Ishikawa (cell line): ENCODE measurements at regions not wholly inside any gene's neighbourhood (a gene's known extent, or its start where the extent isn't known, plus 50 kb on each side); places are given as distances from the start of the nearest gene placed in this dataset.

Experiments used
- CEBPB ChIP-seq: IDR thresholded peaks from 2 replicates; pipeline ENCODE4 v1.6.1; 2012
- CREB1 ChIP-seq: IDR thresholded peaks from 2 replicates; pipeline ENCODE4 v1.6.1; 2012; ENCODE audit warnings: low read depth
- EGR1 ChIP-seq: IDR thresholded peaks from 2 replicates; pipeline ENCODE4 v1.6.1; 2012
- EP300 ChIP-seq: IDR thresholded peaks from 2 replicates; pipeline ENCODE4 v1.6.1; 2012; ENCODE audit warnings: borderline replicate concordance
- FOXM1 ChIP-seq: IDR thresholded peaks from 2 replicates; pipeline ENCODE4 v1.6.1; 2012; ENCODE audit warnings: low read depth, borderline replicate concordance
- NFIC ChIP-seq: IDR thresholded peaks from 2 replicates; pipeline ENCODE4 v1.6.1; 2012
- RAD21 ChIP-seq: IDR thresholded peaks from 2 replicates; pipeline ENCODE4 v1.6.1; 2012; ENCODE audit warnings: low read depth
- TAF1 ChIP-seq: IDR thresholded peaks from 2 replicates; pipeline ENCODE4 v1.6.1; 2012; ENCODE audit warnings: low read depth, mild to moderate bottlenecking
- TCF12 ChIP-seq: IDR thresholded peaks from 2 replicates; pipeline ENCODE4 v1.6.1; 2012; ENCODE audit warnings: low read depth
- TEAD4 ChIP-seq: IDR thresholded peaks from 2 replicates; pipeline ENCODE4 v1.6.1; 2012
- YY1 ChIP-seq: IDR thresholded peaks from 2 replicates; pipeline ENCODE4 v1.6.1; 2012; ENCODE audit warnings: low read depth
- ZBTB7A ChIP-seq: IDR thresholded peaks from 2 replicates; pipeline ENCODE4 v1.6.1; 2012; ENCODE audit warnings: low read depth
- TF ChIP-seq, protein P1 (sequence below): IDR thresholded peaks from 2 replicates; pipeline ENCODE4 v1.6.1; 2012; ENCODE audit warnings: low read depth, mild to moderate bottlenecking
- TF ChIP-seq, protein P2 (sequence below): IDR thresholded peaks from 2 replicates; pipeline ENCODE4 v1.6.1; 2012
- TF ChIP-seq, protein P3 (sequence below): IDR thresholded peaks from 2 replicates; pipeline ENCODE4 v1.6.1; 2012

DNA sequence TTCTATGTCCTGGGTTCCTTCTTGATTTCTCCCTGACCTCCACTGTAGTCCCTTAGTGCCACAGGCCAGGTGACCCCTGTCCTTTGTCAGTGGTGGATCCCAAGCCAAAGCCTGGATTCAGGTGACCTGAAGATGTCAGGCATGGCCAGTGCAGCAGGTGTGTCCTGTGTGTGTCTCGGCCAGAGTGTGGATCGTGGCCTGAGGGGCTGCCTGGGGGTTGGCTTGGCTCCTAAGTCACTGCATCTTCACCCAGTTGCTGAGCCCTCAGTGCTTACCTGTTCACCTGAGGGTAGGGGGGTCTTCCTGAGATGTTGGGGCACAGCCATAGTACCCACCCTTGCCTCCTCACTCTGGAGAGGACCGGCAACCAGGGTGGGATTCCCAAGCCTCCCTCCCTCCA is 61.8 kb upstream of the PITX1 start:
- TF ChIP-seq RAD21 (no peak), TAF1 (no peak), YY1 (no peak), ZBTB7A (no peak), TEAD4 (no peak), NFIC (no peak), EGR1 (no peak), CEBPB (no peak), TCF12 (no peak), EP300 (no peak), CREB1 (no peak), FOXM1 (no peak)
- TF ChIP-seq, protein P1, sequence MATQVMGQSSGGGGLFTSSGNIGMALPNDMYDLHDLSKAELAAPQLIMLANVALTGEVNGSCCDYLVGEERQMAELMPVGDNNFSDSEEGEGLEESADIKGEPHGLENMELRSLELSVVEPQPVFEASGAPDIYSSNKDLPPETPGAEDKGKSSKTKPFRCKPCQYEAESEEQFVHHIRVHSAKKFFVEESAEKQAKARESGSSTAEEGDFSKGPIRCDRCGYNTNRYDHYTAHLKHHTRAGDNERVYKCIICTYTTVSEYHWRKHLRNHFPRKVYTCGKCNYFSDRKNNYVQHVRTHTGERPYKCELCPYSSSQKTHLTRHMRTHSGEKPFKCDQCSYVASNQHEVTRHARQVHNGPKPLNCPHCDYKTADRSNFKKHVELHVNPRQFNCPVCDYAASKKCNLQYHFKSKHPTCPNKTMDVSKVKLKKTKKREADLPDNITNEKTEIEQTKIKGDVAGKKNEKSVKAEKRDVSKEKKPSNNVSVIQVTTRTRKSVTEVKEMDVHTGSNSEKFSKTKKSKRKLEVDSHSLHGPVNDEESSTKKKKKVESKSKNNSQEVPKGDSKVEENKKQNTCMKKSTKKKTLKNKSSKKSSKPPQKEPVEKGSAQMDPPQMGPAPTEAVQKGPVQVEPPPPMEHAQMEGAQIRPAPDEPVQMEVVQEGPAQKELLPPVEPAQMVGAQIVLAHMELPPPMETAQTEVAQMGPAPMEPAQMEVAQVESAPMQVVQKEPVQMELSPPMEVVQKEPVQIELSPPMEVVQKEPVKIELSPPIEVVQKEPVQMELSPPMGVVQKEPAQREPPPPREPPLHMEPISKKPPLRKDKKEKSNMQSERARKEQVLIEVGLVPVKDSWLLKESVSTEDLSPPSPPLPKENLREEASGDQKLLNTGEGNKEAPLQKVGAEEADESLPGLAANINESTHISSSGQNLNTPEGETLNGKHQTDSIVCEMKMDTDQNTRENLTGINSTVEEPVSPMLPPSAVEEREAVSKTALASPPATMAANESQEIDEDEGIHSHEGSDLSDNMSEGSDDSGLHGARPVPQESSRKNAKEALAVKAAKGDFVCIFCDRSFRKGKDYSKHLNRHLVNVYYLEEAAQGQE = no peak
- TF ChIP-seq, protein P2, sequence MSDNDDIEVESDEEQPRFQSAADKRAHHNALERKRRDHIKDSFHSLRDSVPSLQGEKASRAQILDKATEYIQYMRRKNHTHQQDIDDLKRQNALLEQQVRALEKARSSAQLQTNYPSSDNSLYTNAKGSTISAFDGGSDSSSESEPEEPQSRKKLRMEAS = no peak
- TF ChIP-seq, protein P3, sequence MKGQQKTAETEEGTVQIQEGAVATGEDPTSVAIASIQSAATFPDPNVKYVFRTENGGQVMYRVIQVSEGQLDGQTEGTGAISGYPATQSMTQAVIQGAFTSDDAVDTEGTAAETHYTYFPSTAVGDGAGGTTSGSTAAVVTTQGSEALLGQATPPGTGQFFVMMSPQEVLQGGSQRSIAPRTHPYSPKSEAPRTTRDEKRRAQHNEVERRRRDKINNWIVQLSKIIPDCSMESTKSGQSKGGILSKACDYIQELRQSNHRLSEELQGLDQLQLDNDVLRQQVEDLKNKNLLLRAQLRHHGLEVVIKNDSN = no peak

DNA sequence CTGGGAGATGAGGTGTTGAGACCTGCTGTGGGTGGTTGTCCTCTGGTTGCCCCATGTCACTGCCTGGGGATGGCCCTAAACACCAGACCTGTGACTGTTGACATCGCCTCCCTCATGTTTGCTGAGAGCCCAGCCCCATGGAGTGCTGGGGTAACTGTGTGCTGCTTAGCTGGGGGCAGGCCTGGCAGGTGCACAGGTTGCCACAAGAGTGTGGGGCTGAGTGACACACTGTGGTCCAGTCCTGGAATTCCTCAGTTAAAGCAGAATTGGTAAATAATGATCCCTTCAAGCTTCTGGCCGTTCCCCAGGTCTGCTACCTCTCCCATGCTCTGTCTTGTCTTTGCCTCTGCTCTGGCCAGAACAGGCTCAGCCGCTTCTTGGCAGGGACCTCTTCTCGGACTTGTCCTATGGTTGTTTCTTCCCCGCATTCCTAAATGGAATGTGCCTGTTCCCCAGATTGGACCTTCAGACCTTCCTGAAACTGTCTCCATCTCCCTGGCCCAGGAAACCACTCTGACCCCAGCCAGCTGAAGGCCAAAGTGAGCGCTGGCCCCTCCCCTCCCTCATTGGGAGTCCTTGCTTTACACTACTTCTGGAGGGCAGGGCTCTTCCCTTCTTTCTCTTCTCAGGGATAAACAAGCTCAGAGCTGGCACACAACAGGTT is 61.2 kb upstream of the PITX1 start:
- TF ChIP-seq EGR1 (no peak), EP300 (no peak), ZBTB7A (no peak), CEBPB (no peak), YY1 (no peak), NFIC (no peak)
- TF ChIP-seq, protein P1 = no peak

DNA sequence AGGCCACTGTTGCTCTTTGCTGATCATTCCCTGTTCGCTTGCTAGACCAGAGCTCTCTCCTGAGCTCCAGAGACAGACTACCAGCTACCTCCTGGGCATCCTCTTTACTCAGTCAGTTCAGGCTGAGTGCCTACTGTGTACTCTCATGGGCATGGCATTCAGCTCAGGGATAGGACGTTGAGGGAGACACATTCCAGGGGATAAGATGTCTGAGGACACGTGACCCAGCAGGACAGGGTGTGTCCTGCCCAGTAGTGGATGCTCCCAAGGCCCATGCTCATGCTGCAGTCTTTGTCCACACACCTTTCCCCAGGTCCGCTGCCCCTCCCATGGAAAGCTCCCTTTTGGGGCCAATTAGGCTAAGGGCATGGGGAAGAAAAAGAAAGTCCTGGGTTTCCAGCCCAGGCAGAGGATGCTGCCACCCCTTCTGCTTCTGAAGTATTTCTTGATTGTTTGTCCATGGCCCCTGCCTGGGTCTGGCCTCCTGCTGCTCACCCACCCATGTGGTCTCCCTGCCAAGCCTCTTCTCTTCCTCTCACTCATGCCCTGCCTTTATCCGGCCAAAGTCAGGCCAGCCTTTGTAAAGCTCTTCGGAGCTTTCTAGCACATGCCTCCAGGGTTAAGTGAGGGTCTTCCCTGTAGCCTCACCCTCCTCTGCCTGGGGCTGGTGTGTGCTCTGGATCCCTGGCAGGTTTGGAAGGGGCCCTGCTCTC is 60.5 kb upstream of the PITX1 start:
- TF ChIP-seq, protein P3 = peak; percentile 70
- no peak for TF ChIP-seq NFIC

DNA sequence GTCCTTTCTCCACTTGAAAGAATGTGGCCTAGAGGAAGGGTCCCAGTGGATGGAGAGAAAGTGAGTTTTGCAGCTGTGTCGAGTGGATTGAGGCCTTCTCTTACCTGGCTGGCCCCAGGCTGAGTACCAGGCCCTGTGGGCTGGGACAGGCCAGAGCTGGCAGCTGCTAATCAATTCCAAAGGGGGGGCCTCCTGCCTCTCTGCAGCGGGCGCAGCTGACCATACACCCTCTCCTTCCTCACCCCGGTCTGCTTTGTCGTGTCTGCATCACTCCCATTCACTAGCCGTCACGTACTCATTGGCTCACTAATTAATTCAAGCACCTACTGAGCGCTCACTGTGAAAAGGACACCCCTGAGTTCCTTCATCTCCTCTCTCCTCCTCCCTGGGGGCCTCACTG is 58.4 kb upstream of the PITX1 start:
- TF ChIP-seq EP300 (no peak), CREB1 (no peak), TAF1 (no peak), NFIC (no peak), ZBTB7A (no peak), EGR1 (no peak), FOXM1 (no peak), CEBPB (no peak), TEAD4 (no peak), YY1 (no peak), TCF12 (no peak), RAD21 (no peak)
- TF ChIP-seq, protein P1 = no peak
- TF ChIP-seq, protein P3 = no peak
- TF ChIP-seq, protein P2 = no peak
